HCT116 (cell line): ENCODE measurements at regions not wholly inside any gene's neighbourhood (a gene's known extent, or its start where the extent isn't known, plus 50 kb on each side); places are given as distances from the start of the nearest gene placed in this dataset.

ENCODE experiments used
- ATAC-seq: fragments of 200-7000 bp; cut with Tn5 transposase; 2 replicates; pipeline ENCODE4 v1.9.1; 2020; ENCODE audit warnings: mild to moderate bottlenecking, moderate library complexity
- BruUV-seq: library from RNA; stranded (reverse); fragments of 400-500 nt; replicated peaks from 2 replicates; lab custom pipeline; 2021; lab: Mats Ljungman, UMichigan
- CTCF ChIA-PET: fragments of 300-600 bp; sonication (Branson Sonifier 250); formaldehyde crosslinking; loops from one replicate; lab custom pipeline; 2021; ENCODE audit warnings: antibody characterized with exemption; lab: Charles Lee
- POLR2A ChIA-PET: fragments of 300-600, 350-600 bp; sonication (Branson Sonifier 250); formaldehyde crosslinking; loops from one replicate; lab custom pipeline; 2021; ENCODE audit warnings: antibody characterized with exemption; lab: Charles Lee
- RAD21 ChIA-PET, 2 experiments: fragments of 300-600 bp; sonication (Branson Sonifier 250); formaldehyde crosslinking; loops; one replicate each; lab custom pipeline; 2023; ENCODE audit warnings: low total read pairs in 2 of 2; ENCODE audit not compliant: uncharacterized antibody in 2 of 2, unreplicated experiment in 2 of 2, low non-redundant PET in 1 of 2; lab: Charles Lee
- DNase-seq: peaks from one replicate; pipeline ENCODE4 v3.0.0-alpha.2; 2010; ENCODE audit warnings: low read depth, low spot score
- H2AFZ ChIP-seq: fragments of 200-600 bp; shearing (Covaris generic), sonication (generic); 2 replicates; pipeline ENCODE4 v1.6.1; 2017; ENCODE audit warnings: low read depth, mixed run types, mixed read lengths, antibody characterized with exemption, low read length; ENCODE audit not compliant: poor library complexity, severe bottlenecking
- H3K27ac ChIP-seq: 2 replicates; pipeline ENCODE4 v1.5.1; 2012; ENCODE audit warnings: low read depth, low read length
- H3K27me3 ChIP-seq: fragments of 200-600 bp; sonication (generic); 2 replicates; pipeline ENCODE4 v1.6.1; 2016; ENCODE audit warnings: mixed run types, low read length, mixed read lengths; ENCODE audit not compliant: insufficient read depth
- H3K36me3 ChIP-seq, 2 experiments: fragments of 200-500 bp in 1 of 2; fragments of 200-600 bp in 1 of 2; sonication (Bioruptor generic) in 1 of 2; sonication (generic) in 1 of 2; 2 replicates each; pipeline versions ENCODE4 v1.5.1 to v1.6.1; 2014 to 2016; ENCODE audit warnings: low read length in 2 of 2, inconsistent platforms in 1 of 2, mixed read lengths in 1 of 2, mixed run types in 1 of 2; ENCODE audit not compliant: insufficient read depth in 2 of 2, control insufficient read depth in 1 of 2
- H3K4me1 ChIP-seq, 2 experiments: fragments of 200-600 bp in 1 of 2; sonication (generic) in 1 of 2; 2 replicates each; pipeline versions ENCODE4 v1.5.1 to v1.6.1; 2012 to 2017; ENCODE audit warnings: low read length in 2 of 2, inconsistent platforms in 1 of 2, mild to moderate bottlenecking in 1 of 2, mixed read lengths in 1 of 2, mixed run types in 1 of 2, moderate library complexity in 1 of 2; ENCODE audit not compliant: insufficient read depth in 2 of 2, control insufficient read depth in 1 of 2
- H3K4me2 ChIP-seq: fragments of 200-600 bp; sonication (generic); 2 replicates; pipeline ENCODE4 v1.6.1; 2017; ENCODE audit warnings: mixed run types, low read length, mixed read lengths
- H3K4me3 ChIP-seq, 2 experiments: fragments of 200-600 bp in 1 of 2; sonication (generic) in 1 of 2; replicated peaks in 1 of 2; 2 replicates each; pipeline ENCODE4 v1.5.1; 2011 to 2016; ENCODE audit warnings: low read length in 2 of 2, control low read depth in 1 of 2, low read depth in 1 of 2, mild to moderate bottlenecking in 1 of 2, mixed read lengths in 1 of 2, mixed run types in 1 of 2
- H3K79me2 ChIP-seq: fragments of 200-600 bp; sonication (generic); 2 replicates; pipeline ENCODE4 v1.6.1; 2017; ENCODE audit warnings: mild to moderate bottlenecking, mixed run types, low read length, moderate library complexity, mixed read lengths; ENCODE audit not compliant: insufficient read depth
- H3K9ac ChIP-seq: fragments of 200-600 bp; sonication (generic); 2 replicates; pipeline ENCODE4 v1.6.1; 2016; ENCODE audit warnings: low read length, mixed read lengths
- H3K9me2 ChIP-seq: fragments of 200-600 bp; sonication (generic), shearing (Covaris generic); 2 replicates; pipeline ENCODE4 v1.6.1; 2017; ENCODE audit warnings: mixed run types, mild to moderate bottlenecking, moderate library complexity; ENCODE audit not compliant: insufficient read depth
- H3K9me3 ChIP-seq, 2 experiments: fragments of 200-500 bp in 1 of 2; fragments of 200-600 bp in 1 of 2; sonication (Bioruptor generic) in 1 of 2; sonication (generic) in 1 of 2; 2 replicates each; pipeline ENCODE4 v1.6.1; 2014 to 2017; ENCODE audit warnings: low read length in 2 of 2, mixed read lengths in 2 of 2, inconsistent platforms in 1 of 2, low read depth in 1 of 2, mild to moderate bottlenecking in 1 of 2, mixed run types in 1 of 2, moderate library complexity in 1 of 2; ENCODE audit not compliant: control insufficient read depth in 1 of 2, insufficient read depth in 1 of 2
- H4K20me1 ChIP-seq: fragments of 200-600 bp; sonication (generic), shearing (Covaris generic); 2 replicates; pipeline ENCODE4 v1.6.1; 2017; ENCODE audit warnings: mixed run types, mild to moderate bottlenecking, moderate library complexity; ENCODE audit not compliant: insufficient read depth
- ELF1 ChIP-seq: IDR thresholded peaks from 2 replicates; pipeline ENCODE4 v1.6.1; 2012; ENCODE audit warnings: low read depth, borderline replicate concordance
- EZH2phosphoT487 ChIP-seq: fragments of 200-600 bp; IDR thresholded peaks from 2 replicates; pipeline ENCODE4 v1.6.1; 2018; ENCODE audit warnings: antibody characterized with exemption, borderline replicate concordance
- FOSL1 ChIP-seq: IDR thresholded peaks from 2 replicates; pipeline ENCODE4 v1.6.1; 2012; ENCODE audit warnings: low read depth
- POLR2A ChIP-seq: IDR thresholded peaks from 2 replicates; pipeline ENCODE4 v1.7.0; 2011; ENCODE audit warnings: borderline replicate concordance; ENCODE audit not compliant: insufficient read depth, insufficient read length; ENCODE audit errors: extremely low read depth
- SIN3A ChIP-seq: IDR thresholded peaks from 2 replicates; pipeline ENCODE4 v1.6.1; 2012; ENCODE audit warnings: low read depth
- SRF ChIP-seq: IDR thresholded peaks from 2 replicates; pipeline ENCODE4 v1.6.1; 2012; ENCODE audit warnings: low read depth
- TCF7L2 ChIP-seq: IDR thresholded peaks from 2 replicates; pipeline ENCODE4 v1.7.0; 2011; ENCODE audit warnings: borderline replicate concordance, inconsistent platforms; ENCODE audit not compliant: insufficient read depth, insufficient read length; ENCODE audit errors: extremely low read depth
- YY1 ChIP-seq: IDR thresholded peaks from 2 replicates; pipeline ENCODE4 v1.6.1; 2011; ENCODE audit warnings: low read length, low read depth, moderate library complexity, mild to moderate bottlenecking; ENCODE audit not compliant: insufficient replicate concordance; ENCODE audit errors: extremely low read depth
- ZNF274 ChIP-seq: fragments of 200-500 bp; sonication (Bioruptor generic); IDR thresholded peaks from 2 replicates; pipeline ENCODE4 v1.6.1; 2014; ENCODE audit warnings: mild to moderate bottlenecking, low read depth, low read length, inconsistent platforms
- intact Hi-C: fragments of 100-400 bp; cut with micrococcal nuclease; formaldehyde crosslinking; loops from 2 replicates; pipeline ENCODE4 v1.10.0; 2022
- TF ChIP-seq, protein P1 (sequence below): IDR thresholded peaks from 2 replicates; pipeline ENCODE4 v1.6.1; 2012
- TF ChIP-seq, protein P2 (sequence below): IDR thresholded peaks from 2 replicates; pipeline ENCODE4 v1.6.1; 2012
- TF ChIP-seq, protein P3 (sequence below), 3 experiments: fragments of 200-600 bp in 1 of 3; sonication (generic) in 1 of 3; IDR thresholded peaks in 2 of 3; conservative IDR thresholded peaks in 1 of 3; 2 replicates each; pipeline ENCODE4 v1.5.1; 2012 to 2017; ENCODE audit warnings: low read depth in 2 of 3, low read length in 2 of 3, antibody characterized with exemption in 1 of 3, borderline replicate concordance in 1 of 3, control low read depth in 1 of 3, mild to moderate bottlenecking in 1 of 3, mixed read lengths in 1 of 3, mixed run types in 1 of 3, moderate library complexity in 1 of 3; ENCODE audit not compliant: insufficient read depth in 1 of 3

DNA sequence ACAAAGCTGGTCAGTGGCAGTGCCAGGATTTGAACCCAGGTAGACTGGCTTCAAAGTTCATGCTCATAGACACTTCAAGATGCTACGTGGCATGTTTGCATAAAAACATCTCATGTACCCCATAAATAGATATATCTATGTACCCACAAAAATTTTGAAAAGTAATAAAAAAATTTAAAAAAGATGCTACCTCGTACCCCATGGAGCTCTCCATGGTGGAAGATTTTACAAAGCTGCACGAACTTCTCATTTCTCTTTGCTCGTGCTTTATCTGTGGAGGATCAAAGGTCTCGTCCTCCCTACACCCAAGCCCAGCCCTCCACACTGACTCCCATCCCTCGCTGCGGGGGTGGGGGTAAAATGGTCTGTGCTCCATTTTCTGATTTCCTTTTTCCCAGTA is 135.5 kb downstream of the HAPSTR1 start:
- Histone ChIP-seq H3K4me1 (no peaks in the 10 kb centered on the region), H3K9me3 (no peaks in the 10 kb centered on the region), H3K27me3 (peaks cover 32% of the 10 kb centered on the region), H3K36me3 (no peaks in the 10 kb centered on the region), H3K79me2 (no peaks in the 10 kb centered on the region), H3K4me3 (no peak overlapping the region), H3K9ac (no peak overlapping the region), H3K4me2 (no peak overlapping the region), H3K27ac (no peak overlapping the region), H3K9me2 (no peaks in the 10 kb centered on the region), H2AFZ (no peak overlapping the region), H4K20me1 (no peaks in the 10 kb centered on the region)
- BruUV-seq, result no TSS peak
- intact Hi-C loops, result no loop called here
- CTCF ChIA-PET, result no interaction called here
- DNase-seq, result no peak
- TF ChIP-seq, protein P1, sequence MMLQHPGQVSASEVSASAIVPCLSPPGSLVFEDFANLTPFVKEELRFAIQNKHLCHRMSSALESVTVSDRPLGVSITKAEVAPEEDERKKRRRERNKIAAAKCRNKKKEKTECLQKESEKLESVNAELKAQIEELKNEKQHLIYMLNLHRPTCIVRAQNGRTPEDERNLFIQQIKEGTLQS, result no peak
- TF ChIP-seq ELF1, result no peak
- TF ChIP-seq YY1, result no peak
- no peak for TF ChIP-seq ZNF274
- TF ChIP-seq SRF, result no peak
- no peak for TF ChIP-seq TCF7L2
- no peak for TF ChIP-seq POLR2A
- TF ChIP-seq, protein P2, sequence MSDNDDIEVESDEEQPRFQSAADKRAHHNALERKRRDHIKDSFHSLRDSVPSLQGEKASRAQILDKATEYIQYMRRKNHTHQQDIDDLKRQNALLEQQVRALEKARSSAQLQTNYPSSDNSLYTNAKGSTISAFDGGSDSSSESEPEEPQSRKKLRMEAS, result no peak
- TF ChIP-seq, protein P3, sequence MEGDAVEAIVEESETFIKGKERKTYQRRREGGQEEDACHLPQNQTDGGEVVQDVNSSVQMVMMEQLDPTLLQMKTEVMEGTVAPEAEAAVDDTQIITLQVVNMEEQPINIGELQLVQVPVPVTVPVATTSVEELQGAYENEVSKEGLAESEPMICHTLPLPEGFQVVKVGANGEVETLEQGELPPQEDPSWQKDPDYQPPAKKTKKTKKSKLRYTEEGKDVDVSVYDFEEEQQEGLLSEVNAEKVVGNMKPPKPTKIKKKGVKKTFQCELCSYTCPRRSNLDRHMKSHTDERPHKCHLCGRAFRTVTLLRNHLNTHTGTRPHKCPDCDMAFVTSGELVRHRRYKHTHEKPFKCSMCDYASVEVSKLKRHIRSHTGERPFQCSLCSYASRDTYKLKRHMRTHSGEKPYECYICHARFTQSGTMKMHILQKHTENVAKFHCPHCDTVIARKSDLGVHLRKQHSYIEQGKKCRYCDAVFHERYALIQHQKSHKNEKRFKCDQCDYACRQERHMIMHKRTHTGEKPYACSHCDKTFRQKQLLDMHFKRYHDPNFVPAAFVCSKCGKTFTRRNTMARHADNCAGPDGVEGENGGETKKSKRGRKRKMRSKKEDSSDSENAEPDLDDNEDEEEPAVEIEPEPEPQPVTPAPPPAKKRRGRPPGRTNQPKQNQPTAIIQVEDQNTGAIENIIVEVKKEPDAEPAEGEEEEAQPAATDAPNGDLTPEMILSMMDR (IDR thresholded peaks at IDR 0.05 in 2 of 3, conservative IDR thresholded peaks at IDR 0.05 in 1 of 3; ENCODE audit: borderline replicate concordance in 1 of 3, insufficient read depth in 1 of 3, low read depth in 2 of 3, low read length in 2 of 3), result no peak
- TF ChIP-seq FOSL1, result no peak
- TF ChIP-seq SIN3A, result no peak
- TF ChIP-seq EZH2phosphoT487, result no peak
- ATAC-seq, result no peak
- RAD21 ChIA-PET, result no interaction called here
- POLR2A ChIA-PET, result no interaction called here
